ENCODE measurements at regions not wholly inside any gene's neighbourhood (a gene's known extent, or its start where the extent isn't known, plus 50 kb on each side); places are given as distances from the start of the nearest gene placed in this dataset.

DNA sequence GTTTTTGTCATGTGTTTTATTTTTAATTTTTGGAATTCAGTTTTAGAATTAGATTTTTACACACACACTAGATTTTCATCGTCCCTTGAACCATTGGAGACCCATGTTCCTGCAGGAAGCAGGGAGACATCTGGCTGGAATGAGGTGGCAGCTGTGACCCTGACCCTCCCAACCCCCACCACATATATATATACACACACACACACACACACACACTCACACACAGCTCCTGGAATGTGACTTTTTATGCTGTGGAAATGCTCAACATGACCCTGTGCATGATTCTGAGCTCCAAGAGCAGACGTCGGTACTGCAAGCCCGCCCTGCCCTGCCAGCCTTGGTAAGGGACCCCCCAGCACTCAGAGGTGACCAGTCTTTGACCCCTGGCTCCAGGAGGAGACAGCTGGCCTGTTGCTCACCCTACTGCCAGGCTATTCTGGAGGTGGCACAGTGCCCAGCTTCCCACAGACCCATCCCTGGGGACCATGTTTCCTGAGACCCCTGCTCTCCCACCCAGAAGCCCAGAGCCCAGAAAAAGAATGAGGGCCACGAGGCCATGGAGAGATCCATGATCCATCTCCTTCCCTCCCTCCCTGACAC, 103.2 kb upstream of the VSTM2B start:
- TF ChIP-seq, protein P1, sequence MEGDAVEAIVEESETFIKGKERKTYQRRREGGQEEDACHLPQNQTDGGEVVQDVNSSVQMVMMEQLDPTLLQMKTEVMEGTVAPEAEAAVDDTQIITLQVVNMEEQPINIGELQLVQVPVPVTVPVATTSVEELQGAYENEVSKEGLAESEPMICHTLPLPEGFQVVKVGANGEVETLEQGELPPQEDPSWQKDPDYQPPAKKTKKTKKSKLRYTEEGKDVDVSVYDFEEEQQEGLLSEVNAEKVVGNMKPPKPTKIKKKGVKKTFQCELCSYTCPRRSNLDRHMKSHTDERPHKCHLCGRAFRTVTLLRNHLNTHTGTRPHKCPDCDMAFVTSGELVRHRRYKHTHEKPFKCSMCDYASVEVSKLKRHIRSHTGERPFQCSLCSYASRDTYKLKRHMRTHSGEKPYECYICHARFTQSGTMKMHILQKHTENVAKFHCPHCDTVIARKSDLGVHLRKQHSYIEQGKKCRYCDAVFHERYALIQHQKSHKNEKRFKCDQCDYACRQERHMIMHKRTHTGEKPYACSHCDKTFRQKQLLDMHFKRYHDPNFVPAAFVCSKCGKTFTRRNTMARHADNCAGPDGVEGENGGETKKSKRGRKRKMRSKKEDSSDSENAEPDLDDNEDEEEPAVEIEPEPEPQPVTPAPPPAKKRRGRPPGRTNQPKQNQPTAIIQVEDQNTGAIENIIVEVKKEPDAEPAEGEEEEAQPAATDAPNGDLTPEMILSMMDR (IDR thresholded peaks at IDR 0.05; ENCODE audit: insufficient read depth, low read depth, low read length): no peak
- no peak for TF ChIP-seq EZH2 (IDR thresholded peaks at IDR 0.05; ENCODE audit: insufficient read depth, low read length)

Data from astrocyte (in vitro differentiated cells and primary cell).